ENCODE measurements at regions not wholly inside any gene's neighbourhood (a gene's known extent, or its start where the extent isn't known, plus 50 kb on each side); places are given as distances from the start of the nearest gene placed in this dataset.

DNA sequence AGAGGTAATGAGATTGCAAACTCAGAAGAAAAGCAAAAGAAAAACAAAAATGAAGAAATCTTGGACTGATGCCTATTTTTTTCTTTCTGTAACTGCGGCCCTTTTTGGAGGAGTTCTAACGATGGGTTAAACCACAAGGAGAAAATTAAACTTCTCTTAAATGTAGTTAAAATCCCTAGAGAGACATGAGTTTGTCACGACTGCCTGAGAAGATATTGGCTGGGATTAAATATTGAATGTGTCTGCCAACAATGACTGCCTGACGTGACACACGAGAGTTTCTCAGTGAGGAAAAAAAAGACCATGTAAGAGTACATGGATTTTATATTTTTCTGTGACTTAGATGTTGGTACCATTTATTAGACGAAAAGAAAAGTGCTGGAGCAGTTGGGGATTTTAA is 1013.4 kb downstream of the PCDH9 start:
- no peaks in the 10 kb centered on the region for H3K27me3 ChIP-seq (ENCODE audit: control insufficient read depth in 1 of 2, insufficient read depth in 2 of 2, low read length in 2 of 2)
- POLR2A ChIA-PET: no interaction called here
- FAIRE-seq (no peak), ATAC-seq (no peak), DNase-seq (ENCODE audit: low spot score) (no peak)
- WGBS (ENCODE audit: low lambda C conversion rate): 1% methylated on average over 6 of the region's 6 CpGs
- no peak overlapping the region for H3K27ac ChIP-seq (ENCODE audit: extremely low read length, insufficient read depth, low read length)
- H3K4me2 ChIP-seq (ENCODE audit: low read depth, low read length): no peak overlapping the region
- no peak for TF ChIP-seq FOXK2 (IDR thresholded peaks at IDR 0.05)
- TF ChIP-seq ZNF570 (CRISPR knock-in tag; IDR thresholded peaks at IDR 0.05; ENCODE audit: borderline replicate concordance): no peak
- TF ChIP-seq MAFG (CRISPR knock-in tag; IDR thresholded peaks at IDR 0.05): no peak
- TF ChIP-seq CENPT (CRISPR knock-in tag; IDR thresholded peaks at IDR 0.05; ENCODE audit: low read depth): no peak
- TF ChIP-seq ZNF432 (CRISPR knock-in tag; IDR thresholded peaks at IDR 0.05; ENCODE audit: borderline replicate concordance): no peak
- no peak for TF ChIP-seq FOXP1 (IDR thresholded peaks at IDR 0.05)
- no peak for TF ChIP-seq FOXP1 (CRISPR knock-in tag; IDR thresholded peaks at IDR 0.05)
- no peak for TF ChIP-seq PLSCR1 (CRISPR knock-in tag; IDR thresholded peaks at IDR 0.05; ENCODE audit: borderline replicate concordance)
- no peak for TF ChIP-seq ZHX1 (CRISPR knock-in tag; IDR thresholded peaks at IDR 0.05; ENCODE audit: low read depth)
- no peak for TF ChIP-seq ZNF605 (CRISPR knock-in tag; IDR thresholded peaks at IDR 0.05)
- TF ChIP-seq GABPA (IDR thresholded peaks at IDR 0.05; ENCODE audit: low read depth, low read length): no peak
- no peak for TF ChIP-seq GABPA (CRISPR knock-in tag; IDR thresholded peaks at IDR 0.05; ENCODE audit: low read depth)
- no peak for TF ChIP-seq CERS6 (CRISPR knock-in tag; IDR thresholded peaks at IDR 0.05)
- TF ChIP-seq TBL1XR1 (IDR thresholded peaks at IDR 0.05; ENCODE audit: borderline replicate concordance, low read length, partially characterized antibody): no peak
- TF ChIP-seq CBX2 (IDR thresholded peaks at IDR 0.05; ENCODE audit: low read depth, low read length): no peak
- no peak for TF ChIP-seq CBX2 (CRISPR knock-in tag; IDR thresholded peaks at IDR 0.05; ENCODE audit: low read depth)
- no peak for TF ChIP-seq SATB2 (CRISPR knock-in tag; IDR thresholded peaks at IDR 0.05)
- H3K9me3 ChIP-seq (ENCODE audit: low read length): peaks cover 37% of the 10 kb centered on the region
- H4K20me1 ChIP-seq (ENCODE audit: insufficient read depth, low read length): no peaks in the 10 kb centered on the region
- no peaks in the 10 kb centered on the region for H3K79me2 ChIP-seq (ENCODE audit: insufficient read depth, low read length)
- H3K36me3 ChIP-seq (replicated peaks in 1 of 2; ENCODE audit: control insufficient read depth in 1 of 2, insufficient read depth in 2 of 2, low read length in 2 of 2): no peaks in the 10 kb centered on the region
- no peak overlapping the region for H2AFZ ChIP-seq (ENCODE audit: low read length)
- in situ Hi-C loops (cut with HindIII; ENCODE audit: extremely low pct_ligation_motif_present, low pct_unique_long_range_greater_than_20kb) (no loop called here), intact Hi-C loops (cut with micrococcal nuclease; ENCODE audit: unreplicated experiment) (no loop called here)
- CTCF ChIA-PET (ENCODE audit: low intra/inter-chr PET ratio, low total read pairs): no interaction called here
- no TSS peak for BruUV-seq (replicated peaks)
- H3K4me1 ChIP-seq (ENCODE audit: insufficient read depth, low read length): no peaks in the 10 kb centered on the region
- no peak overlapping the region for H3K9ac ChIP-seq (ENCODE audit: insufficient read depth, low read depth, low read length)
- H3K4me3 ChIP-seq (replicated peaks in 1 of 3; ENCODE audit: insufficient read depth in 1 of 3, low read depth in 2 of 3, low read length in 3 of 3): no peak overlapping the region
